HEK293 (cell line): ENCODE measurements at regions not wholly inside any gene's neighbourhood (a gene's known extent, or its start where the extent isn't known, plus 50 kb on each side); places are given as distances from the start of the nearest gene placed in this dataset.

Experiments used
- CTCF ChIP-seq: fragments of 450-650 bp; formaldehyde crosslinking; IDR thresholded peaks from 2 replicates; pipeline ENCODE4 v1.5.1; 2016; ENCODE audit warnings: missing biosample characterization, missing genetic modification characterization
- ZBTB11 ChIP-seq: fragments of 450-650 bp; formaldehyde crosslinking; conservative IDR thresholded peaks from 2 replicates; pipeline ENCODE4 v1.5.1; 2016; ENCODE audit warnings: low read depth, missing biosample characterization, missing genetic modification characterization
- ZFP41 ChIP-seq: fragments of 450-650 bp; formaldehyde crosslinking; IDR thresholded peaks from 2 replicates; pipeline ENCODE4 v1.5.1; 2016; ENCODE audit warnings: missing biosample characterization, missing genetic modification characterization, borderline replicate concordance
- ZNF140 ChIP-seq: fragments of 450-650 bp; formaldehyde crosslinking; IDR thresholded peaks from 2 replicates; pipeline ENCODE4 v1.5.1; 2016; ENCODE audit warnings: missing biosample characterization, missing genetic modification characterization
- ZNF169 ChIP-seq: fragments of 450-650 bp; formaldehyde crosslinking; IDR thresholded peaks from 2 replicates; pipeline ENCODE4 v1.5.1; 2016; ENCODE audit warnings: missing biosample characterization, missing genetic modification characterization
- ZNF184 ChIP-seq: fragments of 450-650 bp; IDR thresholded peaks from 2 replicates; pipeline ENCODE4 v1.5.1; 2018; ENCODE audit warnings: missing biosample characterization, mild to moderate bottlenecking, missing genetic modification characterization
- ZNF24 ChIP-seq: fragments of 450-650 bp; formaldehyde crosslinking; IDR thresholded peaks from 2 replicates; pipeline ENCODE4 v1.5.1; 2016; ENCODE audit warnings: missing biosample characterization, missing genetic modification characterization
- ZNF48 ChIP-seq: fragments of 450-650 bp; formaldehyde crosslinking; IDR thresholded peaks from 2 replicates; pipeline ENCODE4 v1.5.1; 2016; ENCODE audit warnings: missing biosample characterization, missing genetic modification characterization
- ZNF530 ChIP-seq: fragments of 450-650 bp; formaldehyde crosslinking; IDR thresholded peaks from 2 replicates; pipeline ENCODE4 v1.5.1; 2016; ENCODE audit warnings: low read depth, missing biosample characterization, missing genetic modification characterization
- ZNF792 ChIP-seq: fragments of 450-650 bp; formaldehyde crosslinking; IDR thresholded peaks from 2 replicates; pipeline ENCODE4 v1.5.1; 2016; ENCODE audit warnings: missing biosample characterization, missing genetic modification characterization
- TF ChIP-seq, protein P1 (sequence below): fragments of 450-650 bp; formaldehyde crosslinking; IDR thresholded peaks from 2 replicates; pipeline ENCODE4 v1.5.1; 2016; ENCODE audit warnings: missing biosample characterization, missing genetic modification characterization
- TF ChIP-seq, protein P2 (sequence below): fragments of 450-650 bp; formaldehyde crosslinking; IDR thresholded peaks from 2 replicates; pipeline ENCODE4 v1.5.1; 2016; ENCODE audit warnings: missing biosample characterization, missing genetic modification characterization

GRCh38 chr21:20388400-20388799 lies 609.8 kb upstream of the NCAM2 start:
- TF ChIP-seq ZBTB11 (tag by site-specific recombination), result no peak
- TF ChIP-seq ZNF24 (tag by site-specific recombination), result no peak
- no peak for TF ChIP-seq ZFP41 (tag by site-specific recombination)
- TF ChIP-seq CTCF, result no peak
- TF ChIP-seq, protein P1, sequence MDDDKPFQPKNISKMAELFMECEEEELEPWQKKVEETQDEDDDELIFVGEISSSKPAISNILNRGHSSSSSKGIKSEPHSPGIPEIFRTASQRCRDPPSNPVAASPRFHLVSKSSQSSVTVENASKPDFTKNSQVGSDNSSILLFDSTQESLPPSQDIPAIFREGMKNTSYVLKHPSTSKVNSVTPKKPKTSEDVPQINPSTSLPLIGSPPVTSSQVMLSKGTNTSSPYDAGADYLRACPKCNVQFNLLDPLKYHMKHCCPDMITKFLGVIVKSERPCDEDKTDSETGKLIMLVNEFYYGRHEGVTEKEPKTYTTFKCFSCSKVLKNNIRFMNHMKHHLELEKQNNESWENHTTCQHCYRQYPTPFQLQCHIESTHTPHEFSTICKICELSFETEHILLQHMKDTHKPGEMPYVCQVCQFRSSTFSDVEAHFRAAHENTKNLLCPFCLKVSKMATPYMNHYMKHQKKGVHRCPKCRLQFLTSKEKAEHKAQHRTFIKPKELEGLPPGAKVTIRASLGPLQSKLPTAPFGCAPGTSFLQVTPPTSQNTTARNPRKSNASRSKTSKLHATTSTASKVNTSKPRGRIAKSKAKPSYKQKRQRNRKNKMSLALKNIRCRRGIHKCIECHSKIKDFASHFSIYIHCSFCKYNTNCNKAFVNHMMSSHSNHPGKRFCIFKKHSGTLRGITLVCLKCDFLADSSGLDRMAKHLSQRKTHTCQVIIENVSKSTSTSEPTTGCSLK, result no peak
- TF ChIP-seq, protein P2, sequence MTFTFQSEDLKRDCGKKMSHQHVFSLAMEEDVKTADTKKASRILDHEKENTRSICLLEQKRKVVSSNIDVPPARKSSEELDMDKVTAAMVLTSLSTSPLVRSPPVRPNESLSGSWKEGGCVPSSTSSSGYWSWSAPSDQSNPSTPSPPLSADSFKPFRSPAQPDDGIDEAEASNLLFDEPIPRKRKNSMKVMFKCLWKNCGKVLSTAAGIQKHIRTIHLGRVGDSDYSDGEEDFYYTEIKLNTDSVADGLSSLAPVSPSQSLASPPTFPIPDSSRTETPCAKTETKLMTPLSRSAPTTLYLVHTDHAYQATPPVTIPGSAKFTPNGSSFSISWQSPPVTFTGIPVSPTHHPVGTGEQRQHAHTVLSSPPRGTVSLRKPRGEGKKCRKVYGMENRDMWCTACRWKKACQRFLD, result no peak
- TF ChIP-seq ZNF792 (tag by site-specific recombination), result no peak
- TF ChIP-seq ZNF140 (tag by site-specific recombination), result no peak
- no peak for TF ChIP-seq ZNF48 (tag by site-specific recombination)
- no peak for TF ChIP-seq ZNF184
- no peak for TF ChIP-seq ZNF530 (tag by site-specific recombination)
- TF ChIP-seq ZNF169 (tag by site-specific recombination), result no peak
